Activated B cell treated with CpG ODN at 0.5 μM for 24 hours (primary cell): ENCODE measurements at regions not wholly inside any gene's neighbourhood (a gene's known extent, or its start where the extent isn't known, plus 50 kb on each side); places are given as distances from the start of the nearest gene placed in this dataset.

ENCODE experiments used
- ATAC-seq: fragments of 200-7000 bp; cut with Tn5 transposase; one replicate; pipeline ENCODE4 v1.10.0; 2021; ENCODE audit warnings: low read depth, mild to moderate bottlenecking, moderate library complexity
- CTCF ChIA-PET: fragments of 350-600 bp; sonication (Branson Sonifier 250); formaldehyde crosslinking; loops from one replicate; lab custom pipeline; 2021; ENCODE audit warnings: antibody characterized with exemption; lab: Charles Lee
- POLR2A ChIA-PET: fragments of 350-600 bp; sonication (Branson Sonifier 250); formaldehyde crosslinking; loops from one replicate; lab custom pipeline; 2021; ENCODE audit warnings: antibody characterized with exemption; lab: Charles Lee
- DNase-seq: peaks from one replicate; pipeline ENCODE4 v3.0.0; 2022
- H3K27ac Mint-ChIP-seq: one replicate; pipeline ENCODE4 v1.8.0; 2020; ENCODE audit warnings: mixed read lengths
- H3K27me3 Mint-ChIP-seq: one replicate; pipeline ENCODE4 v1.8.0; 2021; ENCODE audit warnings: mixed read lengths
- H3K36me3 Mint-ChIP-seq: one replicate; pipeline ENCODE4 v1.8.0; 2021; ENCODE audit warnings: low read depth, mixed read lengths
- H3K4me1 Mint-ChIP-seq: one replicate; pipeline ENCODE4 v1.8.0; 2021; ENCODE audit warnings: mixed read lengths
- H3K4me3 Mint-ChIP-seq: one replicate; pipeline ENCODE4 v1.8.0; 2020; ENCODE audit warnings: mild to moderate bottlenecking, mixed read lengths
- H3K9me3 Mint-ChIP-seq: one replicate; pipeline ENCODE4 v1.8.0; 2020; ENCODE audit warnings: mixed read lengths
- intact Hi-C: fragments of 100-400 bp; cut with micrococcal nuclease; formaldehyde crosslinking; loops from one replicate; pipeline ENCODE4 v1.15.1; 2024
- TF ChIP-seq, protein P1 (sequence below): fragments of 200-600 bp; IDR thresholded peaks from one replicate; pipeline ENCODE4 v1.8.0; 2022; ENCODE audit warnings: antibody characterized with exemption, mild to moderate bottlenecking

DNA sequence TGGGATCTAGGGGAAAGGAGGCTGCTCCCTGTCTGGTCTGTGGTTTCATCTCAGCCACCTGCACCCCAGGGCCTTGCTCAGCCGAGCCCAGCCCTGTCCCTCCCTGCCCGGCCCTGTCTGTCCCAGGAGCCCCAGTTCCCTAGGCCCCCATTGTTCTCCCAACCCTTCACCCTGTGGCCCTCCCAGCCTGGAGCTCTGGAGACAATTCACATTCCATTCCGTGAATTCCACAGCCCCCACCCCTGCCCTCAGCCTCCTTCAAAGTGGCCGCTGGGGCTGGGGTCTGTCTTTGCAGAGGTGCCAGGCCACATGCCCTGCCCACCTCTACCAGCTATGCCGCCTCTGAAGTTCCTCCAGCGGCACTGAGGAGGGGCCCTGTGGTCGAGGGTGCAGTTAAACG, 77.9 kb upstream of the WNT11 start:
- no peak for ATAC-seq
- Mint-ChIP-seq H3K36me3 (no peaks in the 10 kb centered on the region), H3K27me3 (no peaks in the 10 kb centered on the region), H3K9me3 (no peaks in the 10 kb centered on the region), H3K27ac (no peak overlapping the region), H3K4me3 (no peak overlapping the region), H3K4me1 (peaks cover 12% of the 10 kb centered on the region)
- intact Hi-C loops, result no loop called here
- TF ChIP-seq, protein P1, sequence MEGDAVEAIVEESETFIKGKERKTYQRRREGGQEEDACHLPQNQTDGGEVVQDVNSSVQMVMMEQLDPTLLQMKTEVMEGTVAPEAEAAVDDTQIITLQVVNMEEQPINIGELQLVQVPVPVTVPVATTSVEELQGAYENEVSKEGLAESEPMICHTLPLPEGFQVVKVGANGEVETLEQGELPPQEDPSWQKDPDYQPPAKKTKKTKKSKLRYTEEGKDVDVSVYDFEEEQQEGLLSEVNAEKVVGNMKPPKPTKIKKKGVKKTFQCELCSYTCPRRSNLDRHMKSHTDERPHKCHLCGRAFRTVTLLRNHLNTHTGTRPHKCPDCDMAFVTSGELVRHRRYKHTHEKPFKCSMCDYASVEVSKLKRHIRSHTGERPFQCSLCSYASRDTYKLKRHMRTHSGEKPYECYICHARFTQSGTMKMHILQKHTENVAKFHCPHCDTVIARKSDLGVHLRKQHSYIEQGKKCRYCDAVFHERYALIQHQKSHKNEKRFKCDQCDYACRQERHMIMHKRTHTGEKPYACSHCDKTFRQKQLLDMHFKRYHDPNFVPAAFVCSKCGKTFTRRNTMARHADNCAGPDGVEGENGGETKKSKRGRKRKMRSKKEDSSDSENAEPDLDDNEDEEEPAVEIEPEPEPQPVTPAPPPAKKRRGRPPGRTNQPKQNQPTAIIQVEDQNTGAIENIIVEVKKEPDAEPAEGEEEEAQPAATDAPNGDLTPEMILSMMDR, result no peak
- DNase-seq, result no peak
- ChIA-PET POLR2A (no interaction called here), CTCF (no interaction called here)

DNA sequence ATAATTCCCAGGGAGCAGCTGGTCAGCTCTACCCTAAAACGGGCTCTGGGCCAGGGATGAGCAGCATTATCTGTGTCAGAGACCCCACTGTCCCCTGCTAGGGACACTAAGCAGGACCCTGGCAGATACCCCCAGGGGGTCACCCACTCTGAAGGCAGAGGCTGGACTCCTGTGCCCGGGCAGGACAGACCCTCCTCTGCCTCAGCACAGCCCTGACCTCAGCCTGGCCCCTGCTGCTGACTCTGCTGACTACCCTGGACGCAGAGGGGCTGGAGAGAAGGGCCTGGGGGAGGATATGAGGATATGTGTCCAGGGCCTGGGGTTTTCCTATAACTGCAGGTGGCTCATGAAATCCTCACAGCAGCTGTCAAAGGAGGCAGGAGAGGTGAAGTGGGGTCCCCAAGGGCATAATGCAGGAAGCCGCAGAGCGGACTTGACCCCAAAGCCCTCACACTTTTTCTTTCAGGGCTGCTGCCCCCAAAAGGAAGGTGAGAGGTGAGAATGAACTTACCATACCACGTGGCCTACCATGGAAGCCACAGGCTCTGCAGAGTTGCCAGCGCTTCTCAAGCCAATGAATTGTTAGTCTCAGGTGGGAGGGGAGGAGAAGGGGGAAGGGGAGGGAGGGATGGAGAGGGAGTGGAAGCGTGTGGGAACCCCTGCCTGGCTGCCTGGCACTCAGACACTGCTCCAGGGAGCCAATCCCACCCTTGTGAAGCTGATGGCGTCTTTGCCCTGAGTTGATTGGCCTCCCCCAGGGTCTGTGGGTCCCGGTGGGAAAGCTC, 76.7 kb upstream of the WNT11 start:
- no peaks in the 10 kb centered on the region for H3K27me3 Mint-ChIP-seq
- intact Hi-C loops, result no loop called here
- POLR2A ChIA-PET, result no interaction called here

DNA sequence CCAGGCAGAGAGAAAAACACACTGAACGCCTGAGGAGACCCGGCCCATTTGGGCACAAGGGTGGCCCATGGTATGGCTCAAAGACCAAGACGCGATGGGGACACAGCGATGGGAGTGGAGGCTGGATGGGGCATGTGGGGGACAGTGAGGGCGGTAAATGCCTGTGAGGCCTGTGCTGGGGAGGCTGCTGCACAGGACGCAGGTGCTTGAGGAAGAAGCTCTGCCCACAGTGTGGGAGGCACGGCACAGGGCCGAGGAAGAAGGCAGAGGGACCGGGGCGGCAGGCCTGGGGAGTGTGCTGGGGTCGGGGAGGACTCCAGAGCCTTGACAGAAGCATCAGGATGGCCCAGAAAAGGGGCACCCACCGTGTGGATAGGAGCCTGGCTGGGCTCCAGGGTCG, 75.9 kb upstream of the WNT11 start:
- no peak for DNase-seq
- ChIA-PET CTCF (no interaction called here), POLR2A (no interaction called here)
- Mint-ChIP-seq H3K36me3 (no peaks in the 10 kb centered on the region), H3K27me3 (no peaks in the 10 kb centered on the region), H3K4me1 (peaks cover 5% of the 10 kb centered on the region), H3K9me3 (no peaks in the 10 kb centered on the region), H3K4me3 (no peak overlapping the region), H3K27ac (no peak overlapping the region)
- ATAC-seq, result no peak
- TF ChIP-seq, protein P1, result no peak
- intact Hi-C loops, result no loop called here

More for the DNA sequence above, 76.7 kb upstream of the WNT11 start:
- peaks cover 6% of the 10 kb centered on the region for H3K4me1 Mint-ChIP-seq
- no peak overlapping the region for H3K27ac Mint-ChIP-seq
- H3K36me3 Mint-ChIP-seq, result no peaks in the 10 kb centered on the region
- CTCF ChIA-PET, result interaction anchor here (1.0 kb wide), 1 partner anchor 36 kb away, joined by 3 read pairs; no protein-coding TSS in a partner anchor
- no peak for DNase-seq
- H3K9me3 Mint-ChIP-seq, result no peaks in the 10 kb centered on the region
- no peak overlapping the region for H3K4me3 Mint-ChIP-seq
- TF ChIP-seq, protein P1, result no peak
- no peak for ATAC-seq

DNA sequence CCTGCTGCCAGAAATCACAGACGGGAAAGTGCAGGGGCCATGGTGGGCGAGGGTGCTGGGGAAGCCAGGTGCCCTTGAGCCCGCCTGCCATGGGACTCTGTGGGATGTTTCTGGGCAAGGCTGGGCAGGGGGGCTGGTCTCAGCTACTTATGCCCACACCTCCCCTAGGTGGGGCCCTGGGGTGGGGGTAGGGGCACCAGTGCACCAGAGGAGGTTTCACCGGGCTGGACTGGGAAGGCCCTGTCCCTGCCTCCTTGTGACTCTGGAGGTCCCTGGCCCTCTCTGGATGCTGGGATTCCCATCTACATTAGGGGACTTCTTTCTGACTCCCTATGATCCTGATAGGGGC, 75.2 kb upstream of the WNT11 start:
- POLR2A ChIA-PET, result no interaction called here
- Mint-ChIP-seq H3K4me3 (no peak overlapping the region), H3K36me3 (no peaks in the 10 kb centered on the region), H3K27me3 (no peaks in the 10 kb centered on the region), H3K4me1 (peaks cover 5% of the 10 kb centered on the region), H3K9me3 (no peaks in the 10 kb centered on the region), H3K27ac (no peak overlapping the region)
- TF ChIP-seq, protein P1, result no peak
- ATAC-seq, result no peak
- intact Hi-C loops, result no loop called here
- CTCF ChIA-PET, result no interaction called here
- DNase-seq, result no peak

DNA sequence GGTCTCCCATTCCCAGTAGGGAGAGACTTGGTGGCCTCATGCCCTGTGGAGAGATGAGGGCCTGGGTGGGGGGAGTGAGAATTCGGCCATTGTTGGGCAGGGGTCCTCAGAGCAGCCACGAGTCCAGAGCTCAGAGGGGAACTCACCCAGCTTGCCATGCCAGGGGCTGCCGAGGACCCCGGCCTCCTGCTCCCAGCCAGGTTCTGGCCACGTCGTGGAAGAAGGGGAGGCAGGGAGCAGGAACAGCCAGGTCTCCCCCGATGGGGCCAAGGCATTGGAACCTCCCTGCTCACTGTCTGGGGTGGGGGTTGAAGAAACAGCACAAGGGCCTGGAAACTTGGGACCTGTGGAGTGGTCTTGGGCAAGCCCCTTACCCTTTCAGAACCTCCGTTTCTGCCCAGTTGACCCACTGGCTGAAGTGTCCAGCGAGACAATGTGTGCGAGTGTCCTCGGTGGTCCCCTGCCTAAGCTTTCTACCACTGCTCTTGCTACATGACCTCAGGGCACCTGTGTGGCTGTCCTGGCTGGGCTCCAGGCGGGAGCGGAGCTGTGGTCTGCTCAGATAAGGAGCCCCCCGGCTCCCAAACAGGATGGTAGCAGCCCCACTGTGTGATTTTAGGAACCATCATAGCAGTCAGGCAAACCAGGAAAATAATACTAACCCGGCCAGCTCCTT, 74.7 kb upstream of the WNT11 start:
- Mint-ChIP-seq H3K27me3 (peaks cover 2% of the 10 kb centered on the region), H3K27ac (no peak overlapping the region), H3K36me3 (no peaks in the 10 kb centered on the region), H3K4me1 (peaks cover 5% of the 10 kb centered on the region), H3K4me3 (no peak overlapping the region), H3K9me3 (no peaks in the 10 kb centered on the region)
- intact Hi-C loops, result no loop called here
- CTCF ChIA-PET, result no interaction called here
- POLR2A ChIA-PET, result no interaction called here
- TF ChIP-seq, protein P1, result no peak
- ATAC-seq (no peak), DNase-seq (no peak)
